ENCODE measurements at regions not wholly inside any gene's neighbourhood (a gene's known extent, or its start where the extent isn't known, plus 50 kb on each side); places are given as distances from the start of the nearest gene placed in this dataset.

DNA sequence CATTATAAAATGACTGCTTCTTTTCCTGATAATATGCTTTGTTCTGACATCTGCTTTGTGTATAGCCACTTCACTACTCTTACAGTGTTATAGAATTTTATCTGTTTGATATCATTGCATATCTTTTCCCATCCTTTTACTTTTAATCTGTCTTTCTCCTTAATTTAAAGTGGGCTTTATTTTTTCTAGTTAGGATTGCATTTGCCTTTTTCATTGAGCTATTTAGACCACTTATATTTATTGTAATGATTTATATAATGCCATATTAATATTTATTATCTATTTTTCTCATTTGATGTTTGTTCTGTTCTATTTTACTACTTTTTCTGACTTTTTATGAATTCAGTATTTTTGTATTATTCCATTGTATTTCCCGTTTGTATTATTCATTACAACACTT lies 758.7 kb downstream of the TMEM182 start:
- TF ChIP-seq CTCF (IDR thresholded peaks at IDR 0.05; ENCODE audit: insufficient read depth, low read depth, low read length, missing control alignments), result no peak
- H3K4me3 ChIP-seq (ENCODE audit: low read length), result no peak overlapping the region
- DNase-seq (ENCODE audit: low read depth), result no peak

DNA sequence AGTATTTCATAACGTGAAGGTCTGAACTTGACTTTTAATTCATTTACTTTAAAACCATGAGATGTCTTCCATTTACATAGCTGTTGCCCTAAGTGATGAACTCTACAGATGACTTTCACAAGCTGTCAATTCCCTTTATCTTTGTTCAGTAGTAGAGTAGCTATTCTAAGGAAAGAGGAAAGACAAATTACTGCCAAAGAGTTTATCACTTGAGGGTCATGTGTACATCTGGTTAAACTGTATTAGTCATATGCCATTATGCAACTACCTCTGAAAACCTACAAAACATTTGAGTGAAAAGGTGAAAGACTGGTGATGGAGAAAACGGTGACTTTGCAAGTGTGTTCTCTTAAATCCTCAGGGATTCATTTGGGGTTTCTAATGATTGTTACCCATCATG lies 763.9 kb downstream of the TMEM182 start:
- DNase-seq (ENCODE audit: low read depth), result peak; percentile 1
- H3K4me3 ChIP-seq (ENCODE audit: low read length), result no peak overlapping the region
- no peak for TF ChIP-seq CTCF (IDR thresholded peaks at IDR 0.05; ENCODE audit: insufficient read depth, low read depth, low read length, missing control alignments)

GRCh38 chr2:103526757-103527156 lies 764.9 kb downstream of the TMEM182 start:
- no peak for DNase-seq (ENCODE audit: low read depth)
- no peak overlapping the region for H3K4me3 ChIP-seq (ENCODE audit: low read length)
- no peak for TF ChIP-seq CTCF (IDR thresholded peaks at IDR 0.05; ENCODE audit: insufficient read depth, low read depth, low read length, missing control alignments)

DNA sequence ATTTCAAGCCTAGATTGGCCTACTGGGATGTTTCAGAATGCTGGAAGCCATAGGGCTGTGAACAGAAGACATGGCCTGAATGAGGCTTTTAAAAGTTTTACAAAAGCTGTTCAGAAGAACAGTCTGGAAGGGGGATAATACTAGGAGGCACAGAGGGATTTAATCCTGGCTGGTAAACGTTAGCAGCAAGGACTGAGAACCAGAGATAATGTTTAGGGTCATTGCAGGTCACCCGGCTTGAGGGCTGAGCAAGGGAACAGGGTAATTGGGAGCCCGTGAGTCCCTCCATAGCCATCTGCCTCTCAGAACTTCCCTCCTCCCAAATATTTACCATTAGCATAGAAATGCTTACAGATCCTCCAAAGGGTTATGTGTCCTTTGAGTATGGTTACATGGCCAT lies 765.4 kb downstream of the TMEM182 start:
- TF ChIP-seq CTCF (IDR thresholded peaks at IDR 0.05; ENCODE audit: insufficient read depth, low read depth, low read length, missing control alignments), result no peak
- no peak for DNase-seq (ENCODE audit: low read depth)
- H3K4me3 ChIP-seq (ENCODE audit: low read length), result no peak overlapping the region

DNA sequence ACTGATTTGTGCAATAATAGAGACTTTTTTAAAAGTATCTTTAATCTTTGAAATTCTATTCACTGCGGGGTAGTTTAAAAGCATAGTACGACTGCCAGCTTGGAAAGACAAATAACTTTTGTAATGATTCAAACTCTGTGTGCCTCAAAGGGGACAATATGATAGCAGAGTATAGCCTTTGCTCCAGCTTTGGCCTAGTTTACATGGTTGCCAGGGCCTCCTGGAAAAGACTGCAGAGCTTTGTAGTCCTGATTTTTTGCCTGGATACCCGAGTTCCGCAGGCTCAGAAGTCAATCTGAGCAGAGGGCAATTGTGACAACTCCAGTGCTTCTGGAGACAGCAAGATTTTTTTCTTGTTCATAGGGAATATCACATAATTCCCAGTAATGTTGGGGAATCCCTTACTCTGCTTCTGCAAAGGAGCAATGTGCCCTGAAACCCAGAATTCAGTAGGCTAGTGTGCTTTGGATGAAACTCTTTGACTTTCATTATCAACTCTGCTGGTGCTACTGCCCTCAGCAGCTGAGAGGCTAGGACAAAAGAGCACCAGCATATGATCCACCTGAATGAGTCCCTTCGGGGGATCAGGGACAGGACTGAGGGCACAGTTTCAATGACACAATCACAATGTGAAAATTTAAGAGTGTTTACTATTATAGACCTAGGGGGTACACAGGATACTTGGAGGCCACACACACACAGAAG lies 768.1 kb downstream of the TMEM182 start:
- no peak for TF ChIP-seq CTCF (IDR thresholded peaks at IDR 0.05; ENCODE audit: insufficient read depth, low read depth, low read length, missing control alignments)
- no peak for DNase-seq (ENCODE audit: low read depth)

DNA sequence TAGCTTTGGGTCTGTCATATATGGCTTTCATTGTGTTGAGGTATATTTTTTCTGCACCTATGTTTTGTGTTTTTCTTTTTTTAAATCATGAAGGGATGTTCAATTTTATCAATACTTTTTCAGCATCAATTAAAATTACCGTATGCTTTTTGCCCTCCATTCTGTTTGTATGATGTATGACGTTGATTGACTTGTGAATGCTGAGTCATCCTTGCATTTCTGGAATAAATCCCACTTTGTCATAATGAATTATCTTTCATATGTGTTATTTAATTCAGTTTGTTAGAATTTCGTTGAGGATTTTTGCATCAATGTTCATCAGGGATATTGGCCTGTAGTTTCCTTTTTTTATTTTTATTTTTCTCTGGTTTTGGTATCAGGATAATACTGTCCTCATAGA lies 790.9 kb downstream of the TMEM182 start:
- no peak for DNase-seq (ENCODE audit: low read depth)
- no peak for TF ChIP-seq CTCF (IDR thresholded peaks at IDR 0.05; ENCODE audit: insufficient read depth, low read depth, low read length, missing control alignments)
- H3K4me3 ChIP-seq (ENCODE audit: low read length), result no peak overlapping the region

More for the DNA sequence above, 768.1 kb downstream of the TMEM182 start:
- no peak overlapping the region for H3K4me3 ChIP-seq (ENCODE audit: low read length)

DNA sequence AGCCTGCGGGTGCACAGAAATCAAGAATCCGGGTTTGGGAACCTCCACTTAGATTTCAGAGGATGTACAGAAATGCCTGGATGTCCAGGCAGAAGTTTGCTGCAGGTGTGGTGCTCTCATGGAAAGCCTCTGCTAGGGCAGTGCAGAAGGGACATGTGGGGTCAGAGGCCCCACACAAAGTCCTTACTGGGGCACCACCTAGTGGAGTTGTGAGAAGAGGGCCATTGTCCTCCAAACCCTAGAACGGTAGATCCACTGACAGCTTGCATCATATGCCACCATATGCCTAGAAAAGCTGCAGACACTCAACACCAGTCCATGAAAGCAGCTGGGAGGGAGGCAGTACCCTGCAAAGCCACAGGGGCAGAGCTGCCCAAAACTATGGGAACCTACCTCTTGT lies 833.0 kb downstream of the TMEM182 start:
- no peak overlapping the region for H3K4me3 ChIP-seq (ENCODE audit: low read length)
- no peak for DNase-seq (ENCODE audit: low read depth)
- no peak for TF ChIP-seq CTCF (IDR thresholded peaks at IDR 0.05; ENCODE audit: insufficient read depth, low read depth, low read length, missing control alignments)
